Right lung (tissue), 2 donors: ENCODE measurements at regions not wholly inside any gene's neighbourhood (a gene's known extent, or its start where the extent isn't known, plus 50 kb on each side); places are given as distances from the start of the nearest gene placed in this dataset.
"Not testable (repeated sequence)": the region's sequence is repeated elsewhere in the genome, so short reads cannot be mapped to it uniquely, and the experiment has no call there.

Experiments
- DNase-seq, 2 donors: peaks; one replicate each; pipeline ENCODE4 v3.0.0-alpha.2; 2013

DNA sequence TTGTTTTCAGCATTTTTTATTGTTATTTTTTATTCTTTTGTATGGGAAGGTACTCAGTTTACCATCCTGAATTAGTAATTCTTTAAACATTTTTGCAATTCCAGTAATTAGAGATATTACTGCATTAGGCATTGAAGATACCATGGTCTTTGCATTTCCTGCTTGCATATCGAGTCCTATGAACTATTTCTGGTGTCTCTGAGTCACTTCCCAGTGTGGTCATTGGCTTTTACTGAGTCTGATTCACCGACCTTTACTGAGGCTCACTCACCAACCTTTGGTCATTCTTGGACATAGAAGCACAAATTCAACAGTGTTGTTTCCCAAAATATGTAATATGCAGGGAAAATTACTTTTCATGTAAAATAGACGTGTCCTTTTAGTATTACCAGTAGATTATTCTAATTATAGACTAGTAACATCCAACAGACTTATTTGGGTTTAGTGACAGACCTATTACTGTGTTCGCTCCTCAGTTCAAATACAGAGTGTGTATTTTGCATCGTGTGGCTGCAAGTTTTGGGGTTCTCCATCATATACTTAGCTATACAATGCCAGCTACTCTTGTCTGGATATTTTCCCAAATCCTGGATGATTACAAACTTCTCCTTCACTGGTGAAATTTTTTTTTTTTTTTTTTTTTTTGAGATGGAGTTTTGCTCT lies 180.7 kb upstream of the PRSS1 start:
- no peak for DNase-seq

DNA sequence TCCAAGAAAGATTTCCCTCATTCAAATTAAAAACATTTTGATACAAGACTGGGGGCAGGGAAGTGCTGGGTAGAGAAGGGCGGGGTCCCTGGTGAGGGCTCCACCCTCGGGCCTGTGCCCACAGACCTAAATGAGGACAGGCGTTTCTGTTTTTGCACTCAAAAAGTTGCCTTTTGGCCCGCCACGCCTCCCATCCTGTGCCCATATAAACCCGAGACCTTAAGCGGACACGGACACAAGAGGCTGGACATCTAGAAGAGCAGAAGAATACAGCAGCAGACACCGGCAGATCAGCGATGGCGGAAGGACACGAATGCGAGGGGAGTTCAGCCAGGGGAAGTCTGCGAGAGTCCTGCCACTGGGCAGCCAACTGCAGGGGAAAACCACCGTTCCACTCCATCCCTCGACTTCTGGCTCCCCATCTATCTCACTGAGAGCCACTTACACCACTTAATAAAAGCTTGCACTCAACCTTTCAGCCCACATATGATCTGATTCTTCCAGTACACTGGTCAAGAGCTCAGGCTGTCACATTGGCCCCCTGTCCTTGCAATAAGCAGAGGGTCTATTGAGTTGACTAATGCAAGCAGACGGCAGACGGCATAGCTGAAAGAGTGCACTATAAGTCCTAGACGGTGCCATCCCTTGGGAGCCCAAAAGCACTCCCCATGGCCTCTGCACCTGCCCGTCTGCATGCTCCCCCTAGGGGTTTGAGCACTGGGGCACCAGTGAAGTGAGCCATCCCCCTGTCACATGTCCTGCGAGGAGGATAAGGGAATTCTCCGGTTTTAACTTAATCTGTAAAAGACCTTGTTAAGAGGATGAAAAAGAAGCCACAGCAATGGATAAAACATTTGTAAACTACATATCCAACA lies 181.8 kb upstream of the PRSS1 start:
- no peak for DNase-seq

DNA sequence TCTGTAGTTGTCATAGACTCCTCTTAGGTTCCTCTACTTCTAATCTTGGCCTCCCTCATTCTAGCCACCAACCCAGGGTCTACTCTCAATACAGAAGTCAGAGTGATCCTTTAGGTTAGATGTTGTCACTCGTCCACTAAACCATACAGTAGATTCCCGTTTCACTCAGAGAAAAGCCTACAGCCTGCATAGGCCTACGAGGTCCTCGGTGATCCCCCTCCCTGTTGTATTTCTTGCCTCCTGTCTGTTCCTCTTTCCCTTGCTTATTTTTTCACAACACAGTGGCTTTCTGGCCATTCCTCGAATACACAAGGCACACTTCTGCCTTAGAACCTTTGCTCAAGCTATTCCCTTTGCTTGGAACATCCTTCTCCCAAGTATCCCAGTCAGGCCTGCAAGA lies 183.0 kb upstream of the PRSS1 start:
- no peak for DNase-seq

DNA sequence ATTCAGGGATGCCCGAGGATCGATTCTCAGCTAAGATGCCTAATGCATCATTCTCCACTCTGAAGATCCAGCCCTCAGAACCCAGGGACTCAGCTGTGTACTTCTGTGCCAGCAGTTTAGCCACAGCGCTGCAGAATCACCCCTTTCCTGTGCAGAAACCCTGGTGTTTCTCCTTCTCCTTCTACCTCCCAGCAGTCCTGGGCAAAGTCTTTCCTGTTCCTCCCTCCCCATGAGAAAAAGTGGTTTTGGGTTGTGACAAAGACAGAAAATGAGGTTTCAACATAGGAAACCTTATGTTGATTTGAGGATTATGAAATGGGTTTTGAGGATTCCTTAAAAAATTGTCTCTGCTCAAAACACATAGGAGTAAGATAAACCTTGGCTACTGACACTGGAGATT lies 185.1 kb upstream of the PRSS1 start:
- not testable (repeated sequence) for DNase-seq

DNA sequence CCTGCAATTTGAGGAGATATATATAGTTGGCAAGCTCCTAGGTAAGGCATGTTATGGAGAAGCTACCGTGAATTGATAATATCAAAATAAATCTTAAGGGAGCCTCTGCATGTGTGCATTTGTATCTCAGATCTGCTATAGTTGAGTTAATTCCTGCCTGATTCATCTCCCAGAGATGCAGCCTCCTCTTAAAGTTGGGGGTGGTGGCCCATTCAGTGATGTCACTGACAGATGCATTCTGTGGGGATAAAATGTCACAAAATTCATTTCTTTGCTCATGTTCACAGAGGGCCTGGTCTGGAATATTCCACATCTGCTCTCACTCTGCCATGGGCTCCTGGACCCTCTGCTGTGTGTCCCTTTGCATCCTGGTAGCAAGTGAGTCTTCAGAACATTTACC lies 185.8 kb upstream of the PRSS1 start:
- no peak for DNase-seq

DNA sequence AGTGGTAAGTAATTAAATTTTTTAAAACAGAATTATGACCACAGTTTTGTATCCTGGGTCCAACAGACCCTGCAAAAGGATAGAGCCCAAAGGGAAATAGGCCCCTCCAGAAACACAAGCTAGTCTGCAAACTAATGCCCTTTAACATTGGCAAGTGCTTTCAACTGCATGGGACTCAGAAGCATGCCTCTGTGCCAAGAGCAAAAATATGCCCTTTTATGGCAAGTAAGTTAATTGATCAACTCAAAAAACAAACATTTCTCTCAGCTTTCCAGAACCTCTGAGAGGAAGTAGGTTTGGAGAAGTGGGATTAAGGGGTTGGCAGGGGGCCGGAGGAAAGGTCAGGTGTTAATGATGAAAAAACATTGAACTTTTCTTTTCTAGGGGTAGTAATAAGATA lies 186.6 kb upstream of the PRSS1 start:
- no peak for DNase-seq

DNA sequence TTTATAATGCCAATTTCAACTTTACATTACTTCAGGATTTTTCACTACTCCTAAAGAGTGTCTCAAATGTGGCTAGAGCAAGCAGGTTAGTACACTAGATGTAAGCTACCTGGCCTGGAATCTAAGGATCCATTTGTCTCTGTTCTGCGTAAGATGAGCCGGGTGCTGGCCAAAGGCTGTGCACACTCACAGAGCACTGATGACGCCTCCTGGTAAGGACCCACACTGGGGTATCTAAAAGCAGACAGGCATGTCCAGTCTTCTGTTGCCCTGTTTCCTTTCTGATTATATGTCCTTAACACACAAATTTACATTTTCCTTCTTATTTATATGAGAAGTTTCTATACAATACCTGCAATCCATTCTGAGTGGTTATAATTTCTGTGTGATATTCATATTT lies 187.9 kb upstream of the PRSS1 start:
- DNase-seq: not testable (repeated sequence)

DNA sequence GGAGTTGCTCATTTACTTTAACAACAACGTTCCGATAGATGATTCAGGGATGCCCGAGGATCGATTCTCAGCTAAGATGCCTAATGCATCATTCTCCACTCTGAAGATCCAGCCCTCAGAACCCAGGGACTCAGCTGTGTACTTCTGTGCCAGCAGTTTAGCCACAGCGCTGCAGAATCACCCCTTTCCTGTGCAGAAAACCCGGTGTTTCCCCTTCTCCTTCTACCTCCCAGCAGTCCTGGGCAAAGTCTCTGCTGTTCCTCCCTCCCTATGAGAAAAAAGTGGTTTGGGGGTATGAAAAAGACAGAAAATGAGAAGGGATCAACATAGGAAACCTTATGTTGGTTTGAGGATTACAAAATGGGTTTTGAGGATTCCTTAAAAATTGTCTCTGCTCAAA lies 188.5 kb upstream of the PRSS1 start:
- DNase-seq: not testable (repeated sequence)

DNA sequence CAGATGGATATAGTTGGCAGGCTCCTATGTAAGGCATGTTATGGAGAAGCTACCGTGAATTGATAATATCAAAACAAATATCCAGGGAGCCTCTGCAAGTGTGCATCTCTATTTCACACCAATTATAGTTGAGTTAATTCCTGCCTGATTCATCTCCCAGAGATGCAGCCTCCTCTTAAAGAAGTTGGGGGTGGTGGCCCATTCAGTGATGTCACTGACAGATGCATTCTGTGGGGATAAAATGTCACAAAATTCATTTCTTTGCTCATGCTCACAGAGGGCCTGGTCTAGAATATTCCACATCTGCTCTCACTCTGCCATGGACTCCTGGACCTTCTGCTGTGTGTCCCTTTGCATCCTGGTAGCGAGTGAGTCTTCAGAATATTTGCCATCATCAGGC lies 189.1 kb upstream of the PRSS1 start:
- DNase-seq: no peak

DNA sequence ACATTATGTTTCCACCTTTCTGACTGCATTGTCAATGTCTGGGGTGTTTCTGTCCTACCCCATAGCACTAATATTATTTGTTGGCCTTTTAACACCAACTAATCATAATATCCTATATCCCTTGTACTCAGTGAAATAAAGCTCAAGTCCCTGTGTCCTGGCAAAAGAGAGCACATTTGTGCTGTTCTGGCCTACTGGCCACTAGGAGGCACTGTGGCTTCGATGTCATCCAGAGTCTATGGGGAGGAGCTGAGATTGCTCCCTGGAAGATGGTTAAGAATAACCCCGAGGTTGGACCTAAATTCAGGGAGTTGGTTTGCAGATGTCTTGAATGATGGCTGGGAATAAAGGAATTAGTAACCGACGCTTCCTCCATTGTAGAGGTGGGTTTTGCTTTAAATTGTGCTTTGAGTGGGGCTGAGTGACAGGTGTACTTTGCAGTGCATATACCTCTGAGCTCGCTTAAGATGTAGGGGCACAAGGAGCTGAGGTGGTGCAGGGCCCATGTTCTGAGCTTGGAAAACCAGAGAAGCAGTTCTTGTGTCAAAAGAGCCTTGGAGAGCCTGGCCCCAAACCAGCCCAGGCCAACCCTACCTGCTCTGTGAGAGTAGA lies 191.2 kb upstream of the PRSS1 start:
- DNase-seq: no peak

DNA sequence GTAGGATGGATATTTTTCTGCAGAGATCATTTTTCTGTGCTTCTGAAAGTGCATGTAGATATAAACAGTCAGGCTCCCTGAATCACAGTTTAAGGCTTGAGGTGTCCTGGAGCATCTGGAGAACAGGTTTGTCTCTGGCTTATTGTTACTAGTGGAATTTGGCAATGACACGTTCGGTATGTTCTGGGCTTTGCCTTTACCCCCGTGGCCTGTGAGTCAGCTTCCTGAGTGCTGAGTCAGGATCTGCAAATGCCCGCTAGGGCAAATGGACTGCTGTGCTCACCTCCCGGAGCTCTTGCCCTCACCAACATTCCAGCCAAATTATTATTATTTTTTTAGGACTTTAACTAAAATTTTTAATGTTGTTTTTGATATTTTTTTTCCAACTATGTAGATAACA lies 192.5 kb upstream of the PRSS1 start:
- DNase-seq: no peak

DNA sequence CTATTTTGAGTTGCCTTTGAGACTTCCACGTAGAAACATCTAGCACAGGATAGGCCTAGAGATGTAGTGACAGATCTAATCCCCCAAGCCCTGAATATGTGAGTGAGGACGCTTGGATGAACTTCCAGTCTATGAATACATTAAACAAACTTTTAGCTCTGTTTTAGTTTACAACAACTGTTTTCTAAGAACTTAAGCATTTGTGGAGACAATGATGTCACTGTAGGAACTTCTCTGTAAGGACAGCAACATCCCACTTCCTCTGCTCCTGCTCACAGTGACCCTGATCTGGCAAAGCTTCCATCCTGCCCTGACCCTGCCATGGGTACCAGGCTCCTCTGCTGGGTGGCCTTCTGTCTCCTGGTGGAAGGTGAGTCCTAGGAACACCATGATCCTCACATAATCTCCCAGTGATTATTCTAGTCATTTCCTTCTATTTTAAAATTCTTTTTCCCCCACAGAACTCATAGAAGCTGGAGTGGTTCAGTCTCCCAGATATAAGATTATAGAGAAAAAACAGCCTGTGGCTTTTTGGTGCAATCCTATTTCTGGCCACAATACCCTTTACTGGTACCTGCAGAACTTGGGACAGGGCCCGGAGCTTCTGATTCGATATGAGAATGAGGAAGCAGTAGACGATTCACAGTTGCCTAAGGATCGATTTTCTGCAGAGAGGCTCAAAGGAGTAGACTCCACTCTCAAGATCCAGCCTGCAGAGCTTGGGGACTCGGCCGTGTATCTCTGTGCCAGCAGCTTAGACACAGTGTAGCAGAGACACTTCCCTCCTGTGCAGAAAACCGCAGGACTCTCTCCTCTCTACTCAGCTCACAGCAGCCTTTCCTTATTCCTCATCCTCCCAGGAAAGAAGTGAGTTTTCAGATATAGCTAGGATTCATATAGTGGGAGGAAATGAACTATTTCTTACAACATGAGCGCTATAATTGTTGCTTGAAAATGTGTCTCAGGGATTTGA lies 194.4 kb upstream of the PRSS1 start:
- no peak for DNase-seq

DNA sequence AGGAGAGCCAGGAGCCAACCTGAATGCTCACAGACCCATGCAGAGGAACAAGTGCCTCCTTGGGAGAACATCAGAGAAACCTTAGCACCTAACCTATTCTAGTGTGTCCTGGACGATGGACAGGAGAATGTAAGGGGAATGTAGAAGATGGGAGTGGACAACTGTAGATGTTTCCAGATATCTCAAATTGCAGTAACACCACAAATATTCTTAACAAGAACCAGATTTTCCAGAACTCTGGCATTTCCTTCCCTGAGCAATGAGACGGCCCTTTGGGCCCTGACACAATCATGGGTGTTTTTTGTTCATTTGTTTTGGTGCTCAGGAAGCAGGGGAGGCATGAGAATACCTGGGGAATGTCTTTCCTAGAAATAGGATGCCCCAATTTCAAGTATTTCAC lies 196.1 kb upstream of the PRSS1 start:
- no peak for DNase-seq

DNA sequence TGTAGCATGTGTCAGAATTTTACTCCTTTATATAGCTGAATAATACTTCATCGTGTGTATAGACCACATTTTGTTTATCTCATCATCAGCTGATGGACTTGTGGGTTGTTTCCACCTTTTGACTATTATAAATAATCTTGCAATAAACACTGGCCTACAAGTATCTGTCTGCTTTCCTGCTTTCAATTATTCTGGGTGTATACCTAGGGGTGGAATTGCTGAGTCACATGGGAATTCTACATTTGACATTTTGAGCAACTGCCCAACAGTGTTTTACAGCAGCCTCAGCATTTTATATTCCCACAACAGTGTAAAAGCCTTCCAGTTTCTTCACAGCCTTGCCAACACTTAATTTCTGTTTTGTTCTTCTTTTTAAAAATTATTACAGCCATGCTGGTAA lies 200.3 kb upstream of the PRSS1 start:
- DNase-seq: no peak

DNA sequence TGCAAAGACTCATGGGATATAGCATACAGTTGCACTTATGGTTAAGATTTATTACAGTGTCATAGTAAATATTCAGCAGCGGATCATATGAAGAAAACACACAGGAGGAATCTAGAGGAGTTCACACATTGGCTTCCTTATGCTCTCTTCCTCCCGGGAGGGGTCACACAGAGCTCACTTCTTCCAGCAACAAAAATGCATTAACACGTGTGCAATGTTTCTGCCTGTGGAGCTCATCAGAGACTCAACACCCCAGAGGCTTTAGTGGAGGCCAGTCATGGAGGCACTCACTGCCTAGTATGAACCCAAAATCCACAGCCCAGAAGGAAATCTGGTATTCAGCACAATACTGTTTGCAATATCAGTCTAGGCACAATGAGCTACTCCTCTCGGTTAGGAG lies 202.8 kb upstream of the PRSS1 start:
- DNase-seq: no peak

DNA sequence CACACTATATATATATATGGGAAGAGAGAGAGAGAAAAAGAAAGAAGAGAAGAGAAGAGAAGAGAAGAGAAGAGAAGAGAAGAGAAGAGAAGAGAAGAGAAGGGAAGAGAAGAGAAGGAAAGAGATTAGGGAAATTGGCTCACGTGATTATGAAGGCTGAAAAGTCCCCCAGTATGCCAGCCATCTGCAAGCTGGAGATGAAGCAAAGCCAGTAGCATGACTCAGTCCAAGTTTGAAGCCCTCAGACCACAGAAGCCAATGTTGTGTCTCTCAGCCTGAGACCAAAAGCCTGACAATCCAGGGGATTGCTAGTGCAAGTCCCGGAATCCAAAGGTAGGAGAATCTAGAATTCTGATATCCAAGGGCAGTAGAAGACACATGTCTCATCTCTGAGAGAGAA lies 206.3 kb upstream of the PRSS1 start:
- DNase-seq: no peak

DNA sequence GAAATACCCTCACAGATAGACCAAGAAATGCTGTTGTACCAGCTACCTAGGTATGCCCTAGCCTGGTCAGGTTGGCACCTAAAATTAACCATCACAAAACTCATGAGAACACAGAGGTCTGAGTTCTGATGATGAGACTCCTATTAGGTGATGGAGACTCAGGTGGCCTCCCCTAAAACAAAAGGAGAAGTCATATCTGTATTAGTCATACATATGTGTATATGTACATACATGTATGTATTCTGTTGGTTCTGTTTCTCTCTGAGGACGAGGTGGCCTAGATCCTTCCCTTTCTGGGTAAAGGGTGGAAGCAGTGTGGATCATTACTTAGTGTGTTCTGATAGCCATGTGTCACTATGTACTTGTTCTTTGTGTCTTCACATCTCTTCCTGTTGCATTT lies 207.2 kb upstream of the PRSS1 start:
- DNase-seq: no peak

DNA sequence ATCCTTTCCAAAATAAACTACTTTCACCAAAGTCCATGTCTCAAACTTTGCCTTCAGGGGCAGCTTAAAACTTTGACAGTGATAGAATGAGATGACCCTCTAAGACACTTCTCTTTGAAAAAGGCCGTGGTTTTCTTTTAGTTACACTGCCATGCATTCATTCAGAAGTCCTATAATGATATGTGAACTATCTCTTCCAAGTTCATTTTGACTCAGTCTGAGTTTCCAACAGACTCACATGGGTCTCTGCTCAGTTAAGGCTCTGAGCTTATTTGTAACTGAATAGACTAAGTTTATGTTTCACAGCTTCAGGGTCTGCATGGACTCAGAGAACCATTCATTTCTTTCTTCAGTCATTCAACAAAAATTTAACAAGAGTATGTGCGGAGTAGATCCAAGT lies 208.9 kb upstream of the PRSS1 start:
- DNase-seq: no peak

DNA sequence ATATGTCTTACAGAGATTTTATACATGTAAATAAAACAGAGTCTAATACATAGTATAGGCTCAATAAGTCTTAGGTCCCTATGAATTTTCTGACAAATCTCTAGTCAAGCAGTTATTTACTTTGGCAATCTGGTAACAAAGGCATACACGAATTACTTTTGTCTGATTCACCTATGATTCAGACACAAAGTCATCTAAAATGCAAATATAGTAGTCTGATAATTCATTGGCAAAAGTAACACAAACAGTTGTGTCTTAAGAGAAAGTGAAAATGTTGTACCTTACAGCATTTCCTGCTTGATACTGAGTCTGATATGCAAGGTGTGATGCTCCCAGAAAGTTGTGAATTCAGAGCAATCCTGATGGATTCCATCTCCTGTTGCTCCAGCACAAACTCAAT lies 209.4 kb upstream of the PRSS1 start:
- DNase-seq: no peak

DNA sequence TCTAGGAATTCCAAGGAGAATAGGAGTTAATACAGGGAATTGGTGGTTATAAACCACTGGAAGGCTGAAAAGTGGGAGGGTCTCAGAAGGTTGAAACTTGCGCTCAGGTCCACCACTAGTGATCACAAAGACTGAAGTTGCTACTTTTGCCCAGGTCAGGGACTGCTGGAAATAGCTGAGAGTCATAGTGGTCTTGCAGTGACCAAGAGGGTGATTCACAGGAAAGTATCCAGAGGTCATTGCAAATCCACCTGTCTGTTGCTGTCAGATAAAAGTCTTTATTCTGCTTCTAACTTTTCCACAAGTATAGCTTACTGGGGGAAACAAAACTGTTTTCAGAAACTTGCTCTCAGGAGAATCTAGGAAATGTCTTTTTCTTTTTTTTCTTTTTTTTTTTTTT lies 211.5 kb upstream of the PRSS1 start:
- DNase-seq: no peak

DNA sequence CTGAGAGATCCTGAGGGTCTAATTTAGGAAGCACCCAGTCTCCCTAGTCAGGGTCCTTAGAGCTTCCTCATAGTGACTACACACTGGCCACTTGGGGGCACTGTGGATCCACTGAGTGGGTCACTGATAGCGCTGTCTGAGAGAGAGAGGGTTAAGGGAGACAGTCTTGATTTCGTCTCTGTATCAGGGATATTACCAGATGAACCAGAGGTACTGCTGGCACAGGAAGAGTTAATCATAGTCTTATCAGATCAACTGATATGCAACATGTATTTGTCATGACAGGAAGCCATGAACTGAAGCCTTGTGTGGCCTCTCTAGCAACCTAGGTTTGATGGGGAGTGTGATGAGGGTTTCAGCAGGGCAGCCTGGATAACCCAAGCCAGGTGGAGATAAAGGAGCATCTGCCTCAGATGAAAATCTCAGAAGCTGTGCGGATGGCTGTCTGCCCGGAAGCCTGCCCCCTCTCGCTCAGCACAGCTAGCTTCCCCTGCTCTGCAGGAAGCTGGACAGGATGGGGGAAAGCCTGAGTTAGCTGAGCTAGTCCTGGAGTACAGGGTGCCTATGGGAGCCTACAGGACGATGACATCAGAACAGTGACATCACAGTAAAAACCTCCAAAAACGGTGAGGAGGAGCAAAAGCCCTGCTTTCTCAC lies 214.0 kb upstream of the PRSS1 start:
- DNase-seq: peak in 1 of 2 donors; percentile 2
